ENCODE measurements at regions not wholly inside any gene's neighbourhood (a gene's known extent, or its start where the extent isn't known, plus 50 kb on each side); places are given as distances from the start of the nearest gene placed in this dataset.

DNA sequence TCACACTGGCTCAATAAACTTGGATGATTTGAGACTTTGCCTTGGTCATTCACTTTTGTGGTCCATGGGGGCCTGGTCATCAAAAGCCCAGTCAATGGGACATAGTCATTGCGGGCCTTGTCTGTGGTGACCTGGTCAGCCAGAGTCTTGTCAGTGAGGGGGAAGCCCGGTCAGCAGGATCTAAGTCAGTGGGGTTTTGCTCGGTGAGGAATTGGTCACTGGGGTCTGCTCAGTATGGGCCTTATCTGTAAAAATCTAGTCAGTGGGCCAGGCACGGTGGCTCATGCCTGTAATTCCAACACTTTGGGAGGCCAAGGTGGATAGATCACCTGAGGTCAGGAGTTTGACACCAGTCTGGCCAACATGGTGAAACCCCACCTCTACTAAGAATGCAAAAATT is 63.7 kb upstream of the TPM4 start:
- TF ChIP-seq, protein P1, sequence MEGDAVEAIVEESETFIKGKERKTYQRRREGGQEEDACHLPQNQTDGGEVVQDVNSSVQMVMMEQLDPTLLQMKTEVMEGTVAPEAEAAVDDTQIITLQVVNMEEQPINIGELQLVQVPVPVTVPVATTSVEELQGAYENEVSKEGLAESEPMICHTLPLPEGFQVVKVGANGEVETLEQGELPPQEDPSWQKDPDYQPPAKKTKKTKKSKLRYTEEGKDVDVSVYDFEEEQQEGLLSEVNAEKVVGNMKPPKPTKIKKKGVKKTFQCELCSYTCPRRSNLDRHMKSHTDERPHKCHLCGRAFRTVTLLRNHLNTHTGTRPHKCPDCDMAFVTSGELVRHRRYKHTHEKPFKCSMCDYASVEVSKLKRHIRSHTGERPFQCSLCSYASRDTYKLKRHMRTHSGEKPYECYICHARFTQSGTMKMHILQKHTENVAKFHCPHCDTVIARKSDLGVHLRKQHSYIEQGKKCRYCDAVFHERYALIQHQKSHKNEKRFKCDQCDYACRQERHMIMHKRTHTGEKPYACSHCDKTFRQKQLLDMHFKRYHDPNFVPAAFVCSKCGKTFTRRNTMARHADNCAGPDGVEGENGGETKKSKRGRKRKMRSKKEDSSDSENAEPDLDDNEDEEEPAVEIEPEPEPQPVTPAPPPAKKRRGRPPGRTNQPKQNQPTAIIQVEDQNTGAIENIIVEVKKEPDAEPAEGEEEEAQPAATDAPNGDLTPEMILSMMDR (conservative IDR thresholded peaks at IDR 0.05) = no peak
- Mint-ChIP-seq H3K9me3 (peaks cover 6% of the 10 kb centered on the region), H3K27me3 (no peaks in the 10 kb centered on the region), H3K4me3 (no peak overlapping the region), H3K4me1 (ENCODE audit: unreplicated experiment) (no peaks in the 10 kb centered on the region), H3K36me3 (no peaks in the 10 kb centered on the region), H3K27ac (no peak overlapping the region)
- no peak for DNase-seq (ENCODE audit: extremely low spot score, unreplicated experiment)

DNA sequence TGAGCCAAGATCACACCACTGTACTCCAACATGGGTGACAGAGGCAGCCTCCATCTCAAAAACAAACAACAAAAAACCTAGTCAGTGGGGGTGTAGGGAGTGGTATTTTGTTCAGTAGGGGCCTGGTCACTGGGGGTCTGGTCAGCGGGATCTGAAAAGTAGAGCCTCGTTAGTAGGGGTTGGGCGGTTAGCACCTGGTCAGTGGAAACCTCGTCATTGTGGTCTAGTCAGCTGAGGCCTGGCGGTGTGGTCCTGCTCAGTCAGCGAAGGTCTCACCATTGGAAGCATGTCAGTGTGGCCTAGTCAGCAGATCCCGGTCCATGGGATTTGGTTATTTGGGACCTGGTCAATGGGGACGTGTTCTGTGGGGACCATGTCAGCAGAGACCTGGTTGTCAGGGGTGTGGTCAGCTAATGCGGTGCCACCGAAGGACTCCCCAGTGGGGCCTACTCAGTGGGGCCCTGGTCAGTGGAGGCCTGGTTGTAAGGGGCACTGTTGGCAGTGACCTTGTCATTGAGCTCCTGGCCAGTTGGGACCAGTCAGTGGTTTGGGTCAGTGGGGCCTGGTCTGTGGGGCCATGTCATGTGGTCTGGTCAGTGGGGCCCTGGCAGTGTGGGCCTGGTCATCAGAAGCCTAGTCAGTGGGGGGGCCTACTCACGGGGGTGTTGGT is 63.0 kb upstream of the TPM4 start:
- no peak for DNase-seq (ENCODE audit: extremely low spot score, unreplicated experiment)
- TF ChIP-seq, protein P1 (conservative IDR thresholded peaks at IDR 0.05) = no peak
- Mint-ChIP-seq H3K27ac (no peak overlapping the region), H3K9me3 (peaks cover 6% of the 10 kb centered on the region), H3K36me3 (no peaks in the 10 kb centered on the region), H3K4me3 (no peak overlapping the region), H3K27me3 (no peaks in the 10 kb centered on the region), H3K4me1 (ENCODE audit: unreplicated experiment) (no peaks in the 10 kb centered on the region)

DNA sequence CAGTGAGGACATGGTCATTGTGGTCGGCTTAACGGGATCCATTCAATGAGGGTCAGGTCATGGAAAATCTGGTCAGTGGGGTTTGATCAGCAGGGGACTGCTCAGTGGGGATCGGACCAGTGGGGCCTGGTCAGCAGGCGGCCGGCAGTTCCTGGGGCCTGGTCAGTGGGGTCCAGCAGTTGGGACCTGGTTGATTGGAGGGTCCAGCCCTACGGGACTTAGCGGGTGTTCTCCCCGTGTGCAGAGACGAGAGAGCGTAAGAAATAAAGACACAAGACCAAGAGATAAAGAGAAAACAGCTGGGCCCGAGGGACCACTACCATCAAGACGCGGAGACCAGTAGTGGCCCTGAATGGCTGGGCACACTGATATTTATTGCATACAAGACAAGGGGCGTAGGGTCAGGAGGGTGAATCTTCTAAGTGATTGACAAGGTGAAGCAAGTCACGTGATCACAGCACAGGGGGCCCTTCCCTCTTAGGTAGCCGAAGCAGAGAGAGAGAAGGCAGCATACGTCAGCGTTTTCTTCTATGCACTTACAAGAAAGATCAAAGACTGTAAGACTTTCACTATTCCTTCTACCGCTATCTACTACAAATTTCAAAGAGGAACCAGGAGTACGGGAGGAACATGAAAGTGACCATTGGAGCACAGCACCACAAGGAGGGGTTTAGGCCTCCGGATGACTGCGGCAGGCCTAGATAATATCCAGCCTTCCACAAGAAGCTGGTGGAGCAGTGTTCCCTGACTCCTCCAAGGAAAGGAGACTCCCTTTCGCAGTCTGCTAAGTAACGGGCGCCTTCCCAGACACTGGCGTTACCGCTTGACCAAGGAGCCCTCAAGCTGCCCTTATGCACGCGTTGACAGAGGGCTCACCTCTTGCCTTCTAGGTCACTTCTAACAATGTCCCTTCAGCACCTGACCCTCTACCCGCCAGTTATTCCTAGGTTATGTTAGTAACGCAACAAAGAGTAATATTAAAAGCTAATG is 62.1 kb upstream of the TPM4 start:
- H3K36me3 Mint-ChIP-seq = no peaks in the 10 kb centered on the region
- peaks cover 6% of the 10 kb centered on the region for H3K9me3 Mint-ChIP-seq
- TF ChIP-seq, protein P1 (conservative IDR thresholded peaks at IDR 0.05) = no peak
- H3K4me1 Mint-ChIP-seq (ENCODE audit: unreplicated experiment) = no peaks in the 10 kb centered on the region
- no peak overlapping the region for H3K27ac Mint-ChIP-seq
- no peak overlapping the region for H3K4me3 Mint-ChIP-seq
- DNase-seq (ENCODE audit: extremely low spot score, unreplicated experiment) = no peak
- H3K27me3 Mint-ChIP-seq = no peaks in the 10 kb centered on the region

DNA sequence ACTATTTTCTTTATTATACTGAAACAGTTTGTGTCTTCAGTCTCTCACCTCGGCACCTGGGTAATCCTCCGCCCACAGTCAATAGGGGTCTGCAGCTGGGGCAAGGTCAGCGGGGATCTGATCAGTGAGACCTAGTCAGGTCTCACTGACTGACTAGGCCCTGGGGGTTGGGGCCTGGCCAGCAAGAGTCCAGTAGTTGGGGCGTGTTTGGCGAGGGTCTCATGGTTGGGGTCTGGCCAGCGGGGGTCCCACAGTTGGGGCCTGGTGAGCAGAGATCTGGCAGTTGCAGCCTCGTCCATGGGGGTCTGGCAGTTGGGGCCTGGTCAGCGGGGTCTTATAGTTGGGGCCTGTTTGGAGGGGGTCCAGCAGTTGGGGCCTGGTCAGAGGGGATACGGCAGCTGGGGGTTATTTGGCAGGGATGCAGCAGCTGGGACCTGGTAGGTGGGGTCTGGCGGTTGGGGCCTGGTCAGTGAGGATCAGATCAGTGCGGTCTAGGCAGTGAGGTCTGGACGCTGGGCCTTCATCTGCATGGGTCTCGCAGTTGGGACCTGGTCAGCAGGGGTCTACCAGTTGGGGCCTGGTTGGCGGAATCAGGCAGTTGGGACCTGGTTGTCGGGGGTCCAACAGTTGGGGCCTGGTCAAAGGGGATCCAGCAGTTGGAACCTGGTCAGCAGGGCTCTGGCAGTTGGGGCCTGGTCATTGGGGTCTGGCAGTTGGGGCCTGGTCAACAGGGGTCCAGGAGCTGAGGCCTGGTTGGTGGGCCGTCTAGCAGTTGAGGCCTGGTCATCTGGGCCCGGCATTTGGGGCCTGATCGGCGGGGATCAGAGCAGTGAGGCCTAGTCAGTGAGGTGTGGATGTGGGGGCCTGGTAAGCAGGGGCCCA is 61.1 kb upstream of the TPM4 start:
- Mint-ChIP-seq H3K4me3 (no peak overlapping the region), H3K27ac (no peak overlapping the region), H3K36me3 (no peaks in the 10 kb centered on the region), H3K4me1 (ENCODE audit: unreplicated experiment) (no peaks in the 10 kb centered on the region), H3K9me3 (peaks cover 6% of the 10 kb centered on the region), H3K27me3 (no peaks in the 10 kb centered on the region)
- no peak for DNase-seq (ENCODE audit: extremely low spot score, unreplicated experiment)
- TF ChIP-seq, protein P1 (conservative IDR thresholded peaks at IDR 0.05) = no peak

DNA sequence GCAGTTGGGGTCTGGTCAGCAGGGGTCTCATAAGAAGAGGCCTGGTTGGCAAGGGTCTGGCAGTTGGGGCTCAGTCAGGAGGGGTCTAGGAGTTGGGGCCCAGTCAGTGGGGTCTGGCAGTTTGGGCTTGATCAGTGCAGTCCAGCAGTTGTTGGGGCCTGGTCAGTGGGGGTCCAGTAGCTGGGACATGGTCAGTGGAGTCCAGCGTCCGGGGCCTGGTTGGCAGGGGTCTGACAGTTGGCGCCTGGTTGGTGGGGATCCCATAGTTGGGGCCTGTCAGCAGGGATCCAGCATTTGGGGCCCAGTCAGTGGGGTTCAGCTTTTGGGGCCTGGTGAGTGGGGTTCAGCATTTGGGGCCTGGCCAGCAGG is 60.5 kb upstream of the TPM4 start:
- no peak overlapping the region for H3K4me3 Mint-ChIP-seq
- DNase-seq (ENCODE audit: extremely low spot score, unreplicated experiment) = no peak
- TF ChIP-seq, protein P1 (conservative IDR thresholded peaks at IDR 0.05) = no peak

More for the DNA sequence above, 60.5 kb upstream of the TPM4 start:
- Mint-ChIP-seq H3K27ac (no peak overlapping the region), H3K4me1 (ENCODE audit: unreplicated experiment) (no peaks in the 10 kb centered on the region), H3K9me3 (peaks cover 6% of the 10 kb centered on the region), H3K36me3 (no peaks in the 10 kb centered on the region), H3K27me3 (no peaks in the 10 kb centered on the region)
